Femur (tissue), 1 donor: ENCODE measurements at regions not wholly inside any gene's neighbourhood (a gene's known extent, or its start where the extent isn't known, plus 50 kb on each side); places are given as distances from the start of the nearest gene placed in this dataset.

ENCODE experiments used
- DNase-seq: peaks from one replicate; pipeline ENCODE4 v3.0.0-alpha.2; 2017

DNA sequence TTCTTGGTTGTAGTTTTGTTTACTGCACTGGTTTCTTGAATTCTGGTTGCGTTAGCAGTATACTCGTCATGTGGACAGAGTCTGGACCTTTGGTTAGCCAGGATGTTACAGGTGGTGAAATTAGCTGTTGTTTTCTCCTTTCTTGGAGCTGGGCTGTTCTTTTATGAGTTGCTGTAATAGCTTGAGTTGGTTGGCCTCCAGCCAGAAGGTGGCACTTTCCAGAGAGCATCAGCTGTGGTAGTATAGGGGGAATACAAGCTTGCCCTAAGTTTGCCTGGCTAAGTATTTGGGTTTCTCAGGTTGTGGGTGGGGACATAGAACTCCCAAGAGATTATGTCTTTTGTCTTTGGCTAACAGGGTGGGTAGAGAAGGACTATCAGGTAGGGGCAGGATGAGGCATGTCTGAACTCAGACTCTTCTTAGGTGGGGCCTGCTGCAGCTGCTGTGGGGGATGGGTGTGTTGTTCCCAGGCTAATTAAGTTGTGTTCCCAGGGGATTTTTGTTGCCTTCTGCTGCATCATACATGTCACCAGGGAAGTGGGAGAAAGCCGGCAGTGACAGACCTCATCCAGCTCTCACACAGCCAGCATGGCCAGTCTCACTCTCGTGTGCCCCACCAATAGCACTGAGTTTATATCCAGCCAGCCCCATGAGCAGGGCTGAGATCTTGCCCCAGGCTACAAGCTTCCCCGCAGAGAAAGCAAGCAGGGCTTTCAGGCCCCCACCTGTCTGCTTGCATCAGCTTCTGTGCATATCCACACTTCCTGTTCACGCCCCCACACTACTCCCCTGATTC lies 246.7 kb upstream of the TPK1 start:
- no peak for DNase-seq

DNA sequence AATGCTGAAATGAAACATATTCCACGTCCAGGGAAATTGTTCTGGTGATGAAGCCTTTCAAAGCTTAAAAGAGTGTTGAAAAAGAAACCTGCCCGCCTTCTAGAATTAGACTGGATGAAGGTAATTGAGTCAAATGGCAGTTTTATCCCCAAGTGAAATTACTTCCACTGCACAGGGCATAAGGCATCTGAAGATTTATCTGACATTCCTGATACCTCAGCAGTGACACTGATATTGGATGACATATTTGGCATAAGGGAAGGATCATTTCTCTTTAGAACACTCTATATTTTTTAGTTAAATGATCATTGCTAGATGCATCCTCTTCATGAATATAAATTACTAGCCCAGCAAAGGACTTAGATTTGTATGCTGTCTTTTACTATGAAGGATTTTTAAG lies 229.6 kb upstream of the TPK1 start:
- no peak for DNase-seq

- no peak for DNase-seq
These were observed 228.3 kb upstream of the TPK1 start for GRCh38 chr7:145064114-145064513.

DNA sequence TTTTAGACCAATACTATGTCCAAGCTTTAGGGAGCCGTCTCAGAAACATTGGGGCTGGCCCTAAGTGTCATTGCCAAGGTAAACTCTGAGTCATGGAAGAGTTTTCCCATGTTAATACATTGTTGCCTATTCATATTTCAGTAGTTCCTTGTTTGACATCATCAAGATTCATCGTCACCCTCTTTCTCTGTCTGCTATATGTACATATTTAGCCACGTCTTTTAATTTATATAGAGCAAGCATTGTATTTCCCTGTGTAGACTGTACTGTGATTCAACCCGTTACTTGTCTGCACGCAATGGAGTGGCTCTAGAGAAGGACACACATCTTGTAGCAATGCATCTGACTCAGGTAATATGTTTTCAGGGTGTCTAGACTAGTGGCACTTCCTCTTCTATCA lies 217.9 kb upstream of the TPK1 start:
- DNase-seq: no peak

GRCh38 chr7:145050415-145050814 lies 214.6 kb upstream of the TPK1 start:
- no peak for DNase-seq

- DNase-seq: no peak
These were observed 201.0 kb upstream of the TPK1 start for GRCh38 chr7:145036604-145037405.

DNA sequence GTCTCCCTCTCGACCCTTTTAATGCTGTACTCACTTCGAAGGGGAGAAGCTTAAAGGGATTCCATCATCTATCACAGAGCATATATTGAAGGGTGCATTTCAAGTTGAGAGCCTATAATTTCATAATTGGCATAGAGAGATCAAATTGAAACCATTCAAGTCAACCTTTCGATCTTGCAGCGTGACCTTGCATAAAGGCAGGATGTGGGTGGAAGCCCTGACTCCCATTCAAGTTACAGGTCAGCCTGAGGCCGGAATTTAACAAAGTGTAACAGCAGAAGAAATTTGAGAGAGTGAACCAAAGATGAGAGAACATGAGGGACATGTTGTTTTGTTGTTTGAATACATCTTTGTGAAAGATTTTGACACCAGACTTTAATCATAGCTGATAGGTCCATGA lies 195.3 kb upstream of the TPK1 start:
- DNase-seq: no peak

- no peak for DNase-seq
These were observed 194.9 kb upstream of the TPK1 start for GRCh38 chr7:145030754-145031153.

- DNase-seq: no peak
These were observed 184.6 kb upstream of the TPK1 start for GRCh38 chr7:145020454-145020853.

GRCh38 chr7:145016068-145016467 lies 180.2 kb upstream of the TPK1 start:
- no peak for DNase-seq

GRCh38 chr7:145009876-145010275 lies 174.0 kb upstream of the TPK1 start:
- DNase-seq: no peak

DNA sequence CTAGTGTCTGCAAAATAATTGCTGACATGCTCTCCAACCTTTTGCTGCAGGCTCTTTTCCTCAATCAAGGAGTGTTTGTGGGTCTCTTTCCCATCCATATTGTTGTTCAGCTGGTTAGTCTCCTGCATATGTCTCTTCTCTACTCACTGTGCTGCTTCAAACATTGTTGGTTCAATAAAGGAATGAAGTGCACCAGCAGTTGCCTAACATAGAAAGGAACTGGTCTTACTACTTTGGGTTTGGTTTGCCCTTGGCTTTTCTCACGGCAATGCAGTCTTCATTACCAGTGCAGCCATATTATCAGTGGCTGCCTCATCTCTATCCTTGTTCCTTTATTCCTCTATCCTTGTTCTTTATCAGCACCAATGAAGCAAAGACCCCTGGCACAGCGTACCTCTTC lies 169.7 kb upstream of the TPK1 start:
- no peak for DNase-seq

GRCh38 chr7:144997512-144997911 lies 161.7 kb upstream of the TPK1 start:
- no peak for DNase-seq

- no peak for DNase-seq
These were observed 159.6 kb upstream of the TPK1 start for GRCh38 chr7:144995495-144995894.

GRCh38 chr7:144991041-144991440 lies 155.2 kb upstream of the TPK1 start:
- DNase-seq: no peak

GRCh38 chr7:144987686-144988085 lies 151.8 kb upstream of the TPK1 start:
- DNase-seq: no peak

- DNase-seq: no peak
These were observed 146.3 kb upstream of the TPK1 start for GRCh38 chr7:144982133-144982532.

- no peak for DNase-seq
These were observed 140.0 kb upstream of the TPK1 start for GRCh38 chr7:144975882-144976281.

DNA sequence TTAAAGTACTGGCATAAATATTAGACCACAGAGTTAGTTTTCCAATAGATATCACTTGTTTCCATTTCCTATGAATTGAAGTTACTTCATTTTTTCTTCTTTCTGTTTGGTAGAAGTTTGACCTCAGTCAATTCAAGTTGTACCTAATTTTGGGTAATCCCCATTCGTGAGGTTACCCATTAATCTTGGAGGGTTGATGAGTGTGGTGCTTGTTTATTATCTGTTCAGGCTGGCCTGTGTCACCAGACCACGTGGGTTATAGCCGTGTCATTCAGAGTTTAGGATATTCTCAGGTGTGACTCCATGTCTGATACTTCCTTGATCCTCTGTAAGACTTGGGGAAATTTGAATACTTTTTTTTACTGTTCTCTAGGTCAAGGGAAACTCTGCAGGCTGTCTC lies 133.9 kb upstream of the TPK1 start:
- no peak for DNase-seq

DNA sequence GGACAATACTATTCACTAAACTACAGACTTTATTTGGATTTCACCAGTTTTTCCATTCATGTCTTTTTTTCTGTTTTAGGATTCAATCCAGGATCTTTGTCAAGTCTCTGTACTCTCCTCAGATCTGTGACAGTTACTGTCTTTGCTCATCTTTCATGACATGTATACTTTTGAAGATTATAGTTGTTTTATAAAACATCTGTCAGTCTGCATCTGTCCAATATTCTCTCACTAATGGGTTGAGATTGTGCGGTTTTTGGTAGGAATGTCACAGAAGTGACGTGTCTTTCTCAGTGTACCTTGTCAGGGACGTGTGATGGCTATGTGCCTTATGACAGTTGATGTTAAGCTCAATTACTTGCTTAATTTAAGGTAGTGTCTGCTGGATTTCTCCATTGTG lies 124.9 kb upstream of the TPK1 start:
- no peak for DNase-seq

DNA sequence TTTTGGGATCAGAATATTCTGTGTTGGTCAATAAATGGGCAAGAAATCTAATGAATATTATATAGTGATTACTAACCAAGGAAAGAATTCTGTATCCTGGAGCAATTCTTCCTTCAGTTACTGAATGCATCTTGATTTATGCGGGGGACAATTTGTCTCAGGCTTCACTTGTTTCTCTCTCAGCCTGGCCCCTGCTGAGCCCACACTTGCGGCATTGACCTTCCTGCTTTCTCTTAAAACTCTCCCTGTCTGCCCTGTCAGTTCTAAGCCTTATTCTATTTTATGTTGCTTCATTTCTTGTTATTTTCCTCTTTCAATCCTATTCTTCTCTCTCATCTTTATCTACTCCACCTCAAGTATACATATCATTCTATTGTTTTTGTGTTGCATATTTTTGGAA lies 122.1 kb upstream of the TPK1 start:
- DNase-seq: no peak

GRCh38 chr7:144955422-144955821 lies 119.6 kb upstream of the TPK1 start:
- no peak for DNase-seq

DNA sequence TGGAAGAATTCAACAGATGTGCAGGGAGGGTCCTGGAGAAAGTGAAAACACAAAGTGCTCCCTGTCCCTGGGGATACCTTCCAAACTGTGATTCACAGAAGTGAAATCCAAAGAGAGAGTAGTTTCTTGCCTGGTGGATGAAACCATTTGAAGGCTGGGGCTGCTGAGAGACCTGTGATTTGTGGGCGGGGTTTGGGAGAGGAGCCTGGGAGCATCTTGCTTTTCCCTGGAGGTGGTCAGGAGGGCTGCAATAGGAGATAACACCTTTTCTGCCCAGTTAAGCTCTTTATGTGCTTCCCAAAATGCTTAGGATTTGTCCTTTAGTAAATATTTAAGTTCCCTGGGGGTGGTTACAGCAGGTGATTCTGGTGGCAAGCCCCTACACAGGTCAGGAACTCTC lies 105.3 kb upstream of the TPK1 start:
- no peak for DNase-seq

DNA sequence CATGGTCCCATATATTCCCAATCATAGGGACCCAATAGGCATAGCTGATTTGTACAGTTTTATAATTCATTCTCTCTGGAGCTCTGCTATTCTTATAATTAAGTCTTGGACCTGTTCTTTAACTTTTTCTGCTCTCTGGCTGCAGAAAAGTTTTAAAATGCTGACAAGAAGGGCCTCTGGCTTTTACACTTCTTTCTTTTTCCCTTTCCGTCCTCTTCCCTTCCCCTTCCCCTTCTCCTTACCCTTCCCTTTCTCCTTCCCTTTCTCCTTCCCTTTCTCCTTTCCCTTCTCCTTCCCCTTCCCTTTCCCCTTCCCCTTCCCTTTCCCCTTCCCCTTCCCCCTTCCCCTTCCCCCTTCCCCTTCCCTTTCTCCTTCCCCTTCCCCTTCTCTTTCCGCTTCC lies 101.3 kb upstream of the TPK1 start:
- no peak for DNase-seq

- DNase-seq: no peak
These were observed 100.5 kb upstream of the TPK1 start for GRCh38 chr7:144936314-144936713.
